Erythroblast (primary cell): ENCODE measurements at regions not wholly inside any gene's neighbourhood (a gene's known extent, or its start where the extent isn't known, plus 50 kb on each side); places are given as distances from the start of the nearest gene placed in this dataset.
"Not testable (repeated sequence)": the region's sequence is repeated elsewhere in the genome, so short reads cannot be mapped to it uniquely, and the experiment has no call there.

ENCODE experiments used
- DNase-seq, 2 experiments: peaks; one replicate each; lab custom pipeline; 2025; lab: John Stamatoyannopoulos, UW
- GATA1 ChIP-seq: IDR thresholded peaks from 2 replicates; pipeline ENCODE4 v1.6.1; 2011; ENCODE audit warnings: low read depth, mild to moderate bottlenecking, control low read depth, low read length, moderate library complexity
- POLR2A ChIP-seq: IDR thresholded peaks from 2 replicates; pipeline ENCODE4 v1.6.1; 2011; ENCODE audit warnings: mild to moderate bottlenecking, low read length

DNA sequence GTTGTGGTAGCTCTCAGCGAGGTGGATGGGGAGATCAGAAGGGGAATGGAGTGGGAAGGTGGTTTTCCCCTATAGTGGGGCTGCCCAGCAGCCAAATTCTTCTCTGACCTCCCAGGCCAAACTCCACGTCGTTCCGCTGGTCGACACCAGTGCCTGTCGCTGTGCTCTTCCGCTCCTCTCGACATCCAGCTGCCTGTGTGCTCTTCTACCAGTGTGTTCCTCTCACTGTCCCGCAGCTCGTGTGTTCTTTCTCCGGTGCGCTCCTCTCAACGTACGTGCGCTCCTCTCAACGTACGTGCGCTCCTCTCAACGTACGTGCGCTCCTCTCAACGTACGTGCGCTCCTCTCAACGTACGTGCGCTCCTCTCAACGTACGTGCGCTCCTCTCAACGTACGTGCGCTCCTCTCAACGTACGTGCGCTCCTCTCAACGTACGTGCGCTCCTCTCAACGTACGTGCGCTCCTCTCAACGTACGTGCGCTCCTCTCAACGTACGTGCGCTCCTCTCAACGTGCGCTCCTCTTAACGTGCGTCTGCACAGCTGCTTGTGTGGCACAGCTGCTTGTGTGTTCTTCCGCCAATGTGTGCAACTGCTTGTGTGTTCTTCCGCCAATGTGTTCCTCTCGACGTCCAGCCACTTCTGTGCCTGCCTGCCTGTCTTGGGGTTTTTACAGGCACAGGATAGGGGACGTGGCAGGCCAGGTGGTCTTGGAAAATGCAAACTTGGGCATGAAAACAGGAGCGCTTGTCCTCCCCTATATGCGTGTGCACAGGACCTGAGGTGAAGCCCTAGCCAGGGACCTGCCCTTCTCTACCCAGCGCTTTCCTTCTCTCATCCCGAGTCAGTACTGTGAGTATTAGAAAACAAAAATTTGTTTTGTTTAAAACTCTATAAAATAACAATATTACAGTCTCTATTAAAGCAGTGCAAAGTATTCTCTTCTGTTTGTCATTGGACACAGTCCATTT lies 991.1 kb downstream of the GBE1 start:
- no peak for TF ChIP-seq GATA1
- no peak for TF ChIP-seq POLR2A
- peak; percentile 29 to 67 for DNase-seq

DNA sequence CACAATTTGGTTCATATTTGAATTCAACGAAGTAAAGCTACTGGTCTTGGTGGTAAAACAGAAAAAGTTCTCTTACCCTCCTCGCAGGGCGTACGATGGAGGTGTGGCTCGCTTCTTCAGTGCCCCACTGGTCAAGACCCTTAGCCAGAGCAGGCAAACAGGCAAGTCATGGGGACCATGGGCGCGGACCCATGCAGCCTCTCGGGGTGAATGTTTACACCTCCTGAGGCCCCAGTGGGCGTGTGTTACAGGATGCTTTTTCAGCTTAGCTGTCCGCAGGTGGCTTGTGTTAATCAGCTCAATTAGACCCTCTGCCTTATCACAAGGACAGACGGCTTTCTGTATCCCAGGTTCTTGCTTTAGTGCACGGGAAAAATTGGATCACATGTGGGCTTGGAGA lies 991.8 kb downstream of the GBE1 start:
- peak; percentile 28 for DNase-seq
- TF ChIP-seq POLR2A (no peak), GATA1 (no peak)

DNA sequence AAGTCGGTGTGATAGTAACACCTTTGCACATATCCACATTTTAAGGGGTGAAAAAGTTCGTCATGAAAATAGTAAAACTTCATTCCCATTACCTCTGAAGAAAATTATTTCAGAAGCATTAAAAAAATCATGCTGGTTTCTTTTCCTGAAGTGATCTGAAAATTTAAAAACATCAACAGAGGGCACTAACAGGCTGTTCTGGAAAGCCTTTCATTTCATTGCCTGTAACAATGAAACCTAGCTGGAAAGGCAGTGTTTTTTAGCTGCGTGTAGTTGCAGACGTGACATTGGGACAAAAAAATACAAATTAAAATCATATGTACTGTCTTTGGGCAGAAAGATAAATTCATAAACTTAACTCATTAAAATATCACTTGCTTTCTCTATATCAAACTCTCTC lies 993.8 kb downstream of the GBE1 start:
- TF ChIP-seq GATA1 (no peak), POLR2A (no peak)
- DNase-seq: no peak

DNA sequence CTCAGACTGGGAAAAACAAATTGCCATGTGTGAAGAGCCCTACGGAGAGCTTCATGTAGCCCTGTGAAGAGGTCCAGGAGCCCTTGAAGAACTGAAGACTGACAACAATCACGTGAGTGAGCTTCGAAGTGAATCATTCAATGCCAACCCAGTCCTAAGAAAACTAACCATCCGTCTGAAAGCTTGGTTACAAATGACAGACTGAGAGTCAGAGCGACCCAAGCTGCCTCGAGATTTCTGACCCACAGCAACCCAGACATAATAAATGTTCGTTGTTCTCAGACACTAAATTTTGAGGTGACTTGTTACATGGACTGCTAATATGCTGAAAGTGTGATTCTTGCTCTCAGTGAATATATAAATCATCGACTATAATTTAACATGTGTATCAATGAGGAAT lies 987.2 kb upstream of the ROBO1 start:
- TF ChIP-seq GATA1 (no peak), POLR2A (no peak)
- DNase-seq: no peak

DNA sequence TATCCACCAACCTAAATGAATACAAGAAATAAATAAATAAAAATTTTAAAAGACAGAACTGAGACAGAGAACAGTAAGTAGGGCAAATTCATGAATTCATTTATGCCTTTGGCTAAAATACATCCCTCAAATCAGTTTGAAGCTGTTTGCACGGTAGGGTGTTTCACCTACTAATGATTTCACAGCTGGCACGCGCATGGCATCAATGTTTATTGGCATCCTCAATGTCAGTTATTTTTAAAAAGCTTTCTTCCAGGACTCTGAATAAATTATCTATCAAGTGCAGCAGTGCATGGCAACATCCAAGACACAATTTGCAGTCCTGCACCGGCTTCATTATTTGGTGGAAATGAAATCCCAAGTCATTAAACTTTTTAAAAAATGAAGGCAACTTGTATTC lies 985.2 kb upstream of the ROBO1 start:
- TF ChIP-seq POLR2A (no peak), GATA1 (no peak)
- DNase-seq: no peak

DNA sequence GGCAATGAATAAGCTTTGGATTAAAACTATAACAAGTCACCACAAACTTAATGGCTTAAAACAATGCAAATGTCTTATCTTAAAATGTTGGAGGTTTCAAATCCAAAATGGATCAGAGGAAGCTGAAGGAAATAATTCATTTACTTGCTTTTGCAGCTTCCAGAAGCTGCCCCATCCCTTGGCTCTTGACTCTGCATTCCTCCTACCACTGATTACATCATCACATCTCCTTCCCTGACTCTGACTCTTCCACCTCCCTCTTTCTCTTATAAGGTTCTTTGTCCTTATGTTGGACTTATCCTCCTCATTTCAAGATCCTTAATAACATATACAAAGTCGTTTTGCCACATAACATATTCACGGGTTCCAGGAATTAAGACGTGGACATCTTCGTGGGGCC lies 982.8 kb upstream of the ROBO1 start:
- DNase-seq: no peak
- TF ChIP-seq POLR2A (no peak), GATA1 (no peak)

DNA sequence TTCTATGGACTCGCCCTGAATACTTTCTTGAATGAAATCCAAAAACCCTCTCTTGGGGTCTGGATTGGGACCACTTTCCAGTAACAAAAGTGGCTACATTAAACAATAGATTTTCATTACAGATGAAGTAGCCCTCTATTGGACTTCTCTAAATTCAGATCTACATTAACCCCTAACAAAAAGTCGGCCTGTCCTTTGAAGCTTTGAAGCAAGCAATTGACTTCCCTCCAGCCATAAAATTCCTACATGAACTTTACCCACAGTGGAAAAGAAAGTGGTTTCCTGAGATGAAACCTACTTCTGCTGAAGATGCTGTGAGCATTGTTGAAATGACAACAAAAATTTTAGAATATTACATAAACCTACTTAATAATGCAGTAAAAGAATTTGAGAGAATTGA lies 967.1 kb upstream of the ROBO1 start:
- TF ChIP-seq GATA1: no peak
- no peak for DNase-seq

DNA sequence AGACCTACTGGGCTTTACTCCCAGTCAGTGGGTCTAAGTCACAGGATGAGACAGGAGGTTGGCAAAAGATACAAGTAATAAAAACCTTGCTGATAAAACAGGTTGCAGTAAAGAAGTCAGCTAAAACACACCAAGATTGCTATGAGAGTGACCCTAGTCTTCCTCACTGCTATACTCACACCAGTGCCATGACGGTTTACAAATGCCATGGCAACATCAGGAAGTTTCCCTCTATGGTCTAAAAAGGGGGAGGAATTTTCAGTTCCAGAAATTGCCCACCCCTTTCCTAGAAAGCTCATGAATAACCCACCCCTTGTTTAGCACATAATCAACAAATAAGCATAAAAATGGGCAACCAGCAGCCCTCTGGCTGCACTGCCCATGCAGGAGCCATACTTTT lies 966.7 kb upstream of the ROBO1 start:
- no peak for TF ChIP-seq GATA1
- no peak for TF ChIP-seq POLR2A
- DNase-seq: no peak

DNA sequence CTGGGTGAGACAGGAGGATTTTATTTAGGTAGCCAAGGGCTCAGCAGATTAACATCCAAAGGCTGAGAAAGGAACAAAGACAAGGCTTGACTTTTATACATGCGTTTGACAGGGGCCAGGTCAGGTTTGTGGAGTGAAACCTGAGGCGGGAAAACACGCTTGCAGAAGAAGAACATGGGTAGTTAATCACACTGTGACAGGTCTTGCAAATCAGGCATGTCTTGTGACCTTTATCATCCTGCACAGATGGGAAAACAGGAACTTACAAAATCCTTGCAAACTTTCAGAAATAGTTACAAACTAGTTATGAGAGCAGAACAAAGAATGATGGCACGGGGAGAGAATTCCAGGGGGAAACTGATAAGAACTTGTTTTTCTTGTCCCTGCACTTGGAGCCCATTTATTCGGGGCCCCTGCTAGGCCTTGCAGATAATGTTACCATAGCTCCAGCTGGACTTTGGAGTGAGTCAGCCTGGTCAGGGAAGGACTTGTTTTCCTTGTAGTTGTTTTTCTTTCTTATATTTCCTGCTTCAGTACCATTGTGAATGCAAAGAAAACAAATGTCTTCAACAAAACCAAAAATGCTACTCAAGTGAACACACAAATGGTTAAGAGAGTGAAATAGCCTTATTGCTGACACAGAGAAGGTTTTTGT lies 965.9 kb upstream of the ROBO1 start:
- TF ChIP-seq GATA1 (no peak), POLR2A (no peak)
- peak; percentile 59 to 70 for DNase-seq

DNA sequence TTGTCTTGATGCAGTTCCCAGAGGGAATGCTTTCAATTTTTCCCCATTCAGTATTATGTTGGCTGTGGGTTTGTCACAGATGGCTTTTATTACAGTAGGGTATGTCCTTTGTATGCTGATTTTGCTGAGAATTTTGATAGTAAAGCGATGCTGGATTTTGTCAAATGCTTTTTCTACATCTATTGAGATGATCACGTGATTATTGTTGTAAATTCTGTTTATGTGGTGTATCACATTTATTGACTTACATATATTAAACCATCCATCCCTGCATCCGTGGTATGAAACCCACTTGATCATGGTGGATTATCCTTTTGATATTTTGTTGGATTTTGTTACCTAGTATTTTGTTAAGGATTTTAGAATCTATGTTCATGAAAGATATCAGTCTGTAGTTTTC lies 959.8 kb upstream of the ROBO1 start:
- DNase-seq: not testable (repeated sequence)

DNA sequence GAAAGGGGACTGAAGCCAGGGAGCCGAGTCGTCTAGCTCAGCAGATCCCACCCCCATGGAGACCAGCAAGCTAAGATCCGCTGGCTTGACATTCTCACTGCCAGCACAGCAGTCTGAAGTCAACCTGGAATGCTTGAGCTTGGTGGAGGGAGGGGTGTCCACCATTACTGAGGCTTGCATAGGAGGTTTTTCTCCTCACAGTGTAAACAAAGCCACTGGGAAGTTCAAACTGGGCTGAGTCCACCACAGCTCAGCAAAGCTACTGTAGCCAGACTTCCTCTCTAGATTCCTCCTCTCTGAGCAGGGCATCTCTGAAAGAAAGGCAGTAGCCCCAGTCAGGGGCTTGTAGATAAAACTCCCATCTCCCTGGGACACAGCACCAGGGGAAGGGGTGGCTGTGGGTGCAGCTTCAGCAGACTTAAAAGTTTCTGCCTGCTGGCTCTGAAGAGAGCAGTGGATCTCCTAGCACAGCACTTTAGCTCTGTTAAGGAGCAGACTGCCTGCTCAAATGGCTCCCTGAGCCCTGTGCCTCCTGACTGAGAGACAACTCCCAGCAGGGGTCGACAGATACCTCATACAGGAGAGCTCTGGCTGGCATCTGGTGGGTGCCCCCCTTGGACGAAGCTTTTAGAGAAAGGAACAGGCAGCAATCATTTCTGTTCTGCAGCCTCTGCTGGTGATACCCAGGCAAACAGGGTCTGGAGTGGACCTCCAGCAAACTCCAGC lies 942.0 kb upstream of the ROBO1 start:
- DNase-seq: not testable (repeated sequence)

DNA sequence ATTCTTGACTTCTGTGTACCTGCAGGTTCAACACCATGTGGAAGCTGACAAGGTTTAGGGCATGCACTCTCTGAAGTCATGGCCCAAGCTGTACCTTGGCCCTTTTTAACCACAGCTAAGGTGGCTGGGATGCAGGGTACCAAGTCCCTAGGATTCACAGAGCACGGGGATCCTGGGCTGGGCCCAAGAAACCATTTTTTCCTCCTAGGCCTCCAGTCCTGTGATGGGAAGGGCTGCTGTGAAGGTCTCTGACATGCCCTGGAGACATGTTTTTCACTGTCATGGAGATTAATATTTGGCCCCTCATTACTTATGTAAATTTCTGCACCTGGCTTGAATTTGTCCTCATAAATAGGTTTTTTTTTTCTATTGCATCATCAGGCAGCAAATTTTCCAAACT lies 937.5 kb upstream of the ROBO1 start:
- TF ChIP-seq POLR2A (no peak), GATA1 (no peak)
- no peak for DNase-seq

DNA sequence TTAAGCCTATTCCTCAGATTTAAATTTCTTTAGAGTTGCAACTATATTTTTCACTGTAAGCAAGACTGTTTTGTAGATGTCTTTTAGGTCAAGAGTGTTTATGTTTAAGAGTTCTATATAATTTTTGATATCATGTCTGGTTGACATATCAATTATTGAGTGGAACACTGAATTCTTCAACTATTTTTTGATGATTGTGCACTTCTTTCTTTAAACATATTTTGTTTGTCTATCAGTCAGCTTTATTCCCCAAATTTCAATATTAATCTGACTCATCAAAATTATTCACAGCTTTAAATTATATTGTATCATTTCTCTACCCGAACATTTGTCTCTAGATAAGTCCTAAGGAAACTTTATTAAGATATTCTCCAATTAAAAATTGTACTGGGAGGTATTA lies 933.6 kb upstream of the ROBO1 start:
- TF ChIP-seq GATA1 (no peak), POLR2A (no peak)
- no peak for DNase-seq

DNA sequence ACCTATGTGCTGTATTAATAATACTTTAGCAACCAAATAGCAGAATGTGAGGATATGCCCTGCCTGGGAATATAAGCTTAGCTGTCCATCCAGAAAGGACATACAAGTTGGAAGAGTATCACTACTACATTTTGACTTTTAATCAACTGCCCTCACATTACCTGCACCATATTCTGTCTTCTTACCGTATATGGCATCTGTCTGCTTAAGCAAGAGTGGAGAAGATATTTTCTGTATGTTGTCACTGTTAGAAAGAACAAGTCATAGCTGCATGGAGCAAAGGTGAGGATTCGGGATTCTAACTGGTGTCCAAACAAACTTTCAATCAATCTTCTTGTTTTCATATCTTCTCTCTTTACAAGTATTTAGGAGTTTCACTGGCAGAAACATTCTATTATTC lies 929.5 kb upstream of the ROBO1 start:
- DNase-seq: no peak
- TF ChIP-seq POLR2A (no peak), GATA1 (no peak)
